GM19468 (cell line): ENCODE measurements at regions not wholly inside any gene's neighbourhood (a gene's known extent, or its start where the extent isn't known, plus 50 kb on each side); places are given as distances from the start of the nearest gene placed in this dataset.

Experiments used
- ATAC-seq: cut with Tn5 transposase; IDR thresholded peaks from one replicate; pipeline ENCODE4 v1.9.1; 2021; ENCODE audit warnings: mild to moderate bottlenecking, moderate library complexity, moderate number of reproducible peaks; ENCODE audit not compliant: unreplicated experiment; ENCODE audit errors: extremely low read depth

- no peak for ATAC-seq
Measured at GRCh38 chrX:46310815-46311497, 234.3 kb downstream of the ZNF674 start.

- no peak for ATAC-seq
Measured at GRCh38 chrX:46308110-46308509, 237.1 kb downstream of the ZNF674 start.

- ATAC-seq: no peak
Measured at GRCh38 chrX:46306103-46306502, 239.1 kb downstream of the ZNF674 start.

GRCh38 chrX:46305431-46305830 lies 239.8 kb downstream of the ZNF674 start:
- ATAC-seq: no peak

GRCh38 chrX:46301903-46302302 lies 243.3 kb downstream of the ZNF674 start:
- no peak for ATAC-seq

- no peak for ATAC-seq
Measured at GRCh38 chrX:46298821-46299220, 246.4 kb downstream of the ZNF674 start.

- ATAC-seq: no peak
Measured at GRCh38 chrX:46295963-46296362, 249.3 kb downstream of the ZNF674 start.

DNA sequence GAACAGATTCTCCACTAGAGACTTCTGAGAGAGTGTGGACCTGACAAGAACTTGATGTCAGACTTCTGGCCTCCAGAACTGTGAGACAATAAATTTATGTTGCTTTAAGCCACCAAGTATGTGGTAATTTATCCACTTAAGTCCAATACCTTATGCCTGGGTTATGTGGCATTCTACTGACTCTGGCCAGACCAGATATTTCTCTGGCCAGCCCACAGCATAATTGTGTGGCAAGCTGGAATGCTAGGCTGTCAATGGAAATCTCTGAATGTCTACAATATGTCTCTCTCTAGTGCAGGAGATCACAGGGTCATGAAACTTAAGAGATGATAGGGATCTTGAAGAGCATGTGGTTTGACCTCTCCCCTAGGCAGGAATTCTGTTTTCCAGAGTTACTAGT lies 251.0 kb downstream of the ZNF674 start:
- no peak for ATAC-seq

- ATAC-seq: no peak
Measured at GRCh38 chrX:46279925-46280313, 265.3 kb downstream of the ZNF674 start.

GRCh38 chrX:46279214-46279924 lies 265.9 kb downstream of the ZNF674 start:
- ATAC-seq: no peak

GRCh38 chrX:46278572-46278971 lies 266.6 kb downstream of the ZNF674 start:
- ATAC-seq: no peak

GRCh38 chrX:46268412-46268811 lies 276.8 kb downstream of the ZNF674 start:
- no peak for ATAC-seq

DNA sequence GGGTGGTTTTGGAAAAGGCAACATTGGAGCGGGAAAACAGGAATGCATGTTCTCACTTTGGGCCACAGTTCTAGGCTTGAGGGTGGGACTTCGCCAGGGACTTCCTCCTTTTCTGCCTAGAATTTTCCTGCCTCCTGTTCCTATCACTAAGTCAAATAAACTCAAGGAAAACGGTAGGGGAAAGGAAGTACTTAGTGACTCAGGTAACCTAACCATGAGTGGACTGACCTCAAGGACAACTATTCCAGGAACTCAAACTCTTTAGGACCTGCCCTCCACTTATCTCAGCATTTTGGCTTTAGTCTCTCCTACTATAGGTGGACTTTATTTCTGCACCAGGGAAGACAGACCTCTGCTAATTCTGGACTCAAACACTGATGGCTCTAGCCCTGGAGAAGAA lies 281.7 kb downstream of the ZNF674 start:
- ATAC-seq: no peak

DNA sequence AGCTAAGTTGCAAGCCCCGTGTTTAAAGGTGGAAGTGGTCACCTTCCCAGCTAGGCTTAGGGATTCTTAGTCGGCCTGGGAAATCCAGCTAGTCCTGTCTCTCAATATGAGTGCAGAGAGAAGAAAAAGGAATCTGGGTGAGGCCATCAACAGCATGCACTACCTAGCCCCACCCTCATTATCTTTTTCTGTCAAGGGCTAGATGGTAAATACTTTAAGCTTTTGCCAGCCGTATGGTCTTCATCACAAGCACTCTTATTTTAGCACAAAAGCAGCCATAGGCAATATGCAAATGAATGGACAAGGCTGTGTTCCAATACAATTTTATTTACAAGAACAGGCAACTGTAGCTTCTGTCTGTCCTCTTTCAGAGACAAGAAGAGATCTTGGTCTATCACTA lies 282.9 kb downstream of the ZNF674 start:
- ATAC-seq: no peak

DNA sequence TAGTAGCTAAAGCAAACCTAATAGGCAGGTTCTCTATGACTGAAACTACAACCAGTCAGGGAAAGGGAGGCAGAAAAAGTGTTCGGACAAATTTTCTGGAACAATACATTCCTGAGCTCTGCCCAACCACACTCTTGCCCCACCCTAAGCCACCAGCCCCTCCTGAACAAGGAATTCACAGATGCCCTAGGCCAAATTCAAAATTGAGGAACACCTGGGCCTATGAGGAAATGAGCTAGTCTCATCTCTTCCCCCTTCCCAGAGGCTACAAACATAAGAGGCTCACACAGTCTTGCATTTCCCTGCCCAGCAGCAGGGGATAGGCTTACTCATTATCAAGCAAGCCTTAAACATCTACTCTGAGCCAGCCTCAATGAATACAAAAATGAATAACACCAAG lies 284.7 kb downstream of the ZNF674 start:
- ATAC-seq: no peak

GRCh38 chrX:46258356-46258755 lies 286.9 kb downstream of the ZNF674 start:
- ATAC-seq: no peak

- no peak for ATAC-seq
Measured at GRCh38 chrX:46257451-46257879, 287.8 kb downstream of the ZNF674 start.

DNA sequence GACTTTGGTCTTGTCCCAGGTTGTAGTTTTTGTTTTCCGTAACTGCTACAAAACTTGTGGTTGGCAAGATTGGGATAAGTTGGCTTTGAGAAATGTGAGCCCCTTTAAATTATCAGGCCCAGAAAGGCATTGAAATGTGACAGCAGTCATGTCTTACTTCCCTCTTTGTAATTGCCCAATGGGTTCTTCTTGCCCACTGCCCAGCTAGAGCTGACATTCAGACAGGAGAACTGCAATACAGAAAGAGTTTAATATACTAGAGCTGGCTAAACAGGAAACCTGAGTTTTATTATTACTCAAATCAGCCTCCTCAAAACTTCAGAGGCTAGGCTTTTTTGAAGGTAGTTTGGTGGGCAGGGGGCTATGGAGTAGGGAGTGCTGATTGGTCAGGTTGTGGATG lies 288.3 kb downstream of the ZNF674 start:
- ATAC-seq: no peak

GRCh38 chrX:46255046-46255445 lies 290.2 kb downstream of the ZNF674 start:
- ATAC-seq: no peak

GRCh38 chrX:46254641-46255040 lies 290.6 kb downstream of the ZNF674 start:
- no peak for ATAC-seq

DNA sequence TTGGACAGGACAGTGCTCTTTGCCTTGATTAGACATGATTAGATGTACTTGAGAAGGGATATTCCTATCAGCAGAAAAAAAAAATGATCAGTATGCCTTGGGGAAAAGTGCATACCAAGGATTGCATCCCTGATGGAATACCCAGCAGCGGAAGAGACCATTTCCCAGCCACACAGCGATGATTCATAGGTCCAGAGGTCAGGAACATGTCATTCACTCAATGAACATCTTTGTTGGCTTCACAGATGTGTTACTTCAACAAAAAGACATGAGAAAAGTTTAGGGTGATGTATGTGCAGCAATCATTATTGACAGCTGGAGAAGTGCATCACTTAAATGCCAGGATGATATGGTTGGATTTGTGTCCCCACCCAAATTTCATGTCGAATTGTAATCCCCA lies 293.5 kb downstream of the ZNF674 start:
- no peak for ATAC-seq

DNA sequence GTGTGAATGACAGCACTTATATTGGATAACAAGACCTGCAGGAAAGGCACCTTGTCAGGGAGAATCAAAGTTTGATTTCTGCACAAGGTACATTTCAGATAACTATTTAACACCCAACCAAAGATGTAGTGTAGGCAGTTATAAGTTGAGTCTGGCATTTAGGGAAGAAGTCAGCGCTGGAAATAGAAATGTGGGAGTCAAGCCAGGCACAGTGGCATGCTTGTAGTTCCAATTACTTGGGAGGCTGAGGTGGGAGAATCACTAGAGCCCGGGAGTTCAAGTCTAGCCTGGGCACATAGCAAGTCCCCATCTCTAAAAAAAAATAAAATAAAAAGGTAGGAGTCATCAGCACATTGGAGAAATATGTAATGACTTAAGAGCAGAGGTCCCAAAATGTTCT lies 295.1 kb downstream of the ZNF674 start:
- ATAC-seq: no peak
